GM12864 (cell line): ENCODE measurements at regions not wholly inside any gene's neighbourhood (a gene's known extent, or its start where the extent isn't known, plus 50 kb on each side); places are given as distances from the start of the nearest gene placed in this dataset.

Experiments used
- DNase-seq: peaks from one replicate; pipeline ENCODE4 v3.0.0-alpha.2; 2011; ENCODE audit warnings: low read depth
- H3K4me3 ChIP-seq: 2 replicates; pipeline ENCODE4 v1.5.1; 2011; ENCODE audit warnings: mild to moderate bottlenecking, low read depth, low read length, control low read depth
- CTCF ChIP-seq: IDR thresholded peaks from 2 replicates; pipeline ENCODE4 v1.5.1; 2011; ENCODE audit warnings: low read depth, mild to moderate bottlenecking, moderate library complexity, low read length, control low read depth, inconsistent platforms; ENCODE audit errors: missing control alignments

GRCh38 chr1:36667256-36667655, 184.5 kb upstream of the CSF3R start:
- H3K4me3 ChIP-seq: no peak overlapping the region
- DNase-seq: no peak
- TF ChIP-seq CTCF: no peak

GRCh38 chr1:36665478-36666080, 182.9 kb upstream of the CSF3R start:
- no peak for TF ChIP-seq CTCF
- H3K4me3 ChIP-seq: no peak overlapping the region
- DNase-seq: no peak

GRCh38 chr1:36664571-36665287, 182.0 kb upstream of the CSF3R start:
- no peak overlapping the region for H3K4me3 ChIP-seq
- DNase-seq: no peak
- TF ChIP-seq CTCF: no peak

- DNase-seq: no peak
- TF ChIP-seq CTCF: no peak
- H3K4me3 ChIP-seq: no peak overlapping the region
Observed at GRCh38 chr1:36663772-36664430, 181.2 kb upstream of the CSF3R start.

GRCh38 chr1:36658838-36659237, 176.1 kb upstream of the CSF3R start:
- DNase-seq: no peak
- no peak overlapping the region for H3K4me3 ChIP-seq
- no peak for TF ChIP-seq CTCF

- no peak overlapping the region for H3K4me3 ChIP-seq
- DNase-seq: no peak
- no peak for TF ChIP-seq CTCF
Observed at GRCh38 chr1:36657826-36658225, 175.1 kb upstream of the CSF3R start.
